Skin of body (tissue), 1 donor: ENCODE measurements at regions not wholly inside any gene's neighbourhood (a gene's known extent, or its start where the extent isn't known, plus 50 kb on each side); places are given as distances from the start of the nearest gene placed in this dataset.
"Not testable (repeated sequence)": the region's sequence is repeated elsewhere in the genome, so short reads cannot be mapped to it uniquely, and the experiment has no call there.

ENCODE experiments used
- DNase-seq: peaks from one replicate; lab custom pipeline; 2025; lab: John Stamatoyannopoulos, UW

- DNase-seq, result peak; percentile 1
Observed at GRCh38 chr20:55172310-55173002, 697.1 kb downstream of the DOK5 start.

GRCh38 chr20:55166063-55166462 lies 690.7 kb downstream of the DOK5 start:
- no peak for DNase-seq

- no peak for DNase-seq
Observed at GRCh38 chr20:55160996-55161395, 685.6 kb downstream of the DOK5 start.

GRCh38 chr20:55160037-55160436 lies 684.6 kb downstream of the DOK5 start:
- DNase-seq, result no peak

GRCh38 chr20:55159230-55159629 lies 683.8 kb downstream of the DOK5 start:
- no peak for DNase-seq

GRCh38 chr20:55158446-55158845 lies 683.1 kb downstream of the DOK5 start:
- DNase-seq, result no peak

- DNase-seq, result no peak
Observed at GRCh38 chr20:55155360-55155759, 680.0 kb downstream of the DOK5 start.

GRCh38 chr20:55153001-55153645 lies 677.7 kb downstream of the DOK5 start:
- no peak for DNase-seq

GRCh38 chr20:55151171-55151570 lies 675.8 kb downstream of the DOK5 start:
- no peak for DNase-seq

GRCh38 chr20:55143601-55144000 lies 668.2 kb downstream of the DOK5 start:
- no peak for DNase-seq

GRCh38 chr20:55142932-55143331 lies 667.5 kb downstream of the DOK5 start:
- DNase-seq, result no peak

GRCh38 chr20:55140631-55141030 lies 665.2 kb downstream of the DOK5 start:
- DNase-seq, result no peak

- no peak for DNase-seq
Observed at GRCh38 chr20:55139173-55139765, 663.9 kb downstream of the DOK5 start.

GRCh38 chr20:55135923-55136322 lies 660.5 kb downstream of the DOK5 start:
- no peak for DNase-seq

GRCh38 chr20:55132523-55132922 lies 657.1 kb downstream of the DOK5 start:
- DNase-seq, result no peak

- not testable (repeated sequence) for DNase-seq
Observed at GRCh38 chr20:55117577-55117976, 642.2 kb downstream of the DOK5 start.

GRCh38 chr20:55116598-55116997 lies 641.2 kb downstream of the DOK5 start:
- no peak for DNase-seq

- no peak for DNase-seq
Observed at GRCh38 chr20:55103188-55103587, 627.8 kb downstream of the DOK5 start.

GRCh38 chr20:55099251-55099650 lies 623.9 kb downstream of the DOK5 start:
- no peak for DNase-seq

- no peak for DNase-seq
Observed at GRCh38 chr20:55097621-55098020, 622.2 kb downstream of the DOK5 start.

- no peak for DNase-seq
Observed at GRCh38 chr20:55095745-55096400, 620.5 kb downstream of the DOK5 start.

- no peak for DNase-seq
Observed at GRCh38 chr20:55094353-55094861, 619.0 kb downstream of the DOK5 start.
